ENCODE measurements at regions not wholly inside any gene's neighbourhood (a gene's known extent, or its start where the extent isn't known, plus 50 kb on each side); places are given as distances from the start of the nearest gene placed in this dataset.
"Not testable (repeated sequence)": the region's sequence is repeated elsewhere in the genome, so short reads cannot be mapped to it uniquely, and the experiment has no call there.

DNA sequence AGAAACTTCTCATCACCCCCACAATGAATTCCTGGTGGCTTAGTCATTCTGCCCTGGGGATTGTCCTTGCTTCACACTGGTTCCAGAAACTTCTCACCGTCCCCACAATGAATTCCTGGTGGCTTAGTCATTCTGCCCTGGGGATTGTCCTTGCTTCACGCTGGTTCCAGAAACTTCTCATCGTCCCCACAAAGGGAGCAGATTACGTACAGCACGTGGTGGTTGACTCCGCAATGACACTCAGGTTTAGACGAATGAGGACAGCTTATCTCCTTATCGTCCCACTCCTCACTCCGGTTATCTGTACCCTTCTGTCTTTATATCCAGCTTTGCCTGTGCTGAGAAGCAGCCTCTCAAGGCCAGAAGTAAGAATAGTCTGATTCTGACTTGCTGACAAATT lies 273.4 kb downstream of the ASMT start:
- TF ChIP-seq, protein P1, sequence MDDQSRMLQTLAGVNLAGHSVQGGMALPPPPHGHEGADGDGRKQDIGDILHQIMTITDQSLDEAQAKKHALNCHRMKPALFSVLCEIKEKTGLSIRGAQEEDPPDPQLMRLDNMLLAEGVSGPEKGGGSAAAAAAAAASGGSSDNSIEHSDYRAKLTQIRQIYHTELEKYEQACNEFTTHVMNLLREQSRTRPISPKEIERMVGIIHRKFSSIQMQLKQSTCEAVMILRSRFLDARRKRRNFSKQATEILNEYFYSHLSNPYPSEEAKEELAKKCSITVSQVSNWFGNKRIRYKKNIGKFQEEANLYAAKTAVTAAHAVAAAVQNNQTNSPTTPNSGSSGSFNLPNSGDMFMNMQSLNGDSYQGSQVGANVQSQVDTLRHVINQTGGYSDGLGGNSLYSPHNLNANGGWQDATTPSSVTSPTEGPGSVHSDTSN (CRISPR knock-in tag; IDR thresholded peaks at IDR 0.05; ENCODE audit: borderline replicate concordance): not testable (repeated sequence)
- TF ChIP-seq YEATS2 (CRISPR knock-in tag; IDR thresholded peaks at IDR 0.05; ENCODE audit: borderline replicate concordance); POLR2A (IDR thresholded peaks at IDR 0.05; ENCODE audit: insufficient read depth in 1 of 2, low read depth in 2 of 2, low read length in 2 of 2); FOXA3 (CRISPR knock-in tag; IDR thresholded peaks at IDR 0.05): not testable (repeated sequence)

Measured in HepG2 (cell line).